NCI-H146 (cell line): ENCODE measurements at regions not wholly inside any gene's neighbourhood (a gene's known extent, or its start where the extent isn't known, plus 50 kb on each side); places are given as distances from the start of the nearest gene placed in this dataset.
A peak's percentile ranks its signal among the peaks of the same experiment; 100 is the strongest.

ENCODE experiments used
- DNase-seq: peaks from one replicate; lab custom pipeline; 2025; lab: John Stamatoyannopoulos, UW

DNA sequence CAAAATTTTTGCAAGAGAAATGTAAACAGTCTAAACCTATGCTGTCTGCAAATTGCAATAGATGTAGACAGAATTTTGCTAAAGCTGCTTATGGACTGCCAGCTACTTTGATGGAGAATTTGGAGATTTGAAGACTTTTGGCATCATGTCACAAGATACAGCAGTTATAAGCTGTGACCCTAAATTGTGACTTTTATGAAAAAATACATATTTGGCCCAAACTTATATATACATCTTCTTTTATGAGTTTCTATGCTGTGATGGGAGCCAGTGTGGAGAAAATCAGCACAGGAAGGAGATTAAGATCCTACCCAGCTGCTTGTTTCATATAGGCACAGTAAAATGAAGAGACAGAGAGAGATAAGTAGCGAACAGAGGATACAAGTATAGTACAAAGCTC lies 1595.4 kb downstream of the PLA2G4A start:
- DNase-seq, result no peak

DNA sequence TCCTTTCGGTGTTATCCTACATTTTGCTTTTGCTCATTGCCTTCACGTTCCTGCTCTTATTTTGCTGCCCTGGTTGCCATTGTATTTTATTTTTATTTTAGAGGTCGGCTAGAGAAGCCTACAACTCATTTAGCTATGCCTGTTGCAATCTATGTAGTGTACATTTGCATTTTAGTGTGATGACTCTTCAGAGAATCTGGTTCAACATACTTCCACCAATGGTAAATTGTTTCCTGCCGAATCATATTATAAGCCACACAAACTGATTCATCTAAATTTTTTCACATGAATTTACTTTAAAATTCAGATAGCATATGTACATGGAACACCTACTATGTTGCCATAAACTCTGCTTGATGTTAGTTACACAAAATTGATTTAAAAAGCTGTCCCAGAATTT lies 1596.9 kb downstream of the PLA2G4A start:
- DNase-seq, result no peak

DNA sequence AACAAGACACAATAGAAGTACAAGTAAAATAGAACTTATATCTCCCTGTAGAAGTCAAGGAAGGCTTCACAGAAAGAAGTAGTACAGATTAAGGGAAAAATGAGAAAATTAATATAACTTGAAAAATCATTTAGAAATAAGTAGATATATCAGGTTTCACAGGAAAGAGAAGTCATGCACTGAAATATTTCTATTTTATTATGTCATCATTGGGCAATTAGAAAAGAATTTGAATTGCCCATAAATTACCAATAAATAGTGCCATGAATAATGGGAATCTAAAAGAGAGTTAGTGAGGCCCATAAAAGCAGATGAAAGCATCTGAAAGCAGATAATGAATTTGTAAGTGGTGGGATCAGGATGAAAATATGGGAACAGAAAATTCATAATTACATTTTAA lies 1597.8 kb downstream of the PLA2G4A start:
- DNase-seq, result no peak

DNA sequence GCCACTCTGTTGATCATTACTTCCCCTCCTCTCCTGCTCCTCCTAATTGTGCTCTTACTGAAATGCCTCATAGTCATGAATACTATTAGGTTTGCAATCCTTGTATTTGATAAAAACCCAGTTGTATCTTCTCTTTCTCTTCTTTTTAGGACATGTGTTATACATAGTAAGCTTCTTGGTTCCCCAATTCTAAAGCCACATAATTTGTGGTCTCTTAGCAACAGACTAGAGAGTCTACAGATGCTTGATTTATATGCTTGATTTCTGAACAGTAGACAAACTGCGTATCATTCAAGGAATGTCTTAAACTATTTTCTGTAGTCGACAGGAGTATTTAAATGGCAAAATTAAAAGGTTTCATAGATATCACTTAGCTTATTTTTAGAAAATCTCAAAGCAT lies 1598.9 kb downstream of the PLA2G4A start:
- DNase-seq, result no peak

DNA sequence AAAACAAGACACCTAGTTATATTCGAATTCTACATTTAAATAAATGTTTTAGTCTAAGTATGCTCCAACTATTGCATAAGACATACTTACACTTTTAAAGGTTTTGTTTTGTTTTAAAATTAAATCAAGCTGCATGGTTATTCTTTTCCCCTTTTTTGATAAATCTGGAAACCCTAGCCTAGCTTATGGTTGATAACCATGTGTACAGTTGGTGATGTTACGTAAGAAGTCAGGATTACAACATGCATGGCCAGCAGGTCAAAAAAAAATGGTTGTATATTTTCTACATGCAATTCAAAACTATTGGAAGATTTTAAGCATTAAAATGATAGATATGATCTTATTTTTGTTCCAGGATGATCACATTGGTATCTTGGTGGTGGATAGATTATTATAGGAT lies 1600.6 kb downstream of the PLA2G4A start:
- DNase-seq, result no peak

DNA sequence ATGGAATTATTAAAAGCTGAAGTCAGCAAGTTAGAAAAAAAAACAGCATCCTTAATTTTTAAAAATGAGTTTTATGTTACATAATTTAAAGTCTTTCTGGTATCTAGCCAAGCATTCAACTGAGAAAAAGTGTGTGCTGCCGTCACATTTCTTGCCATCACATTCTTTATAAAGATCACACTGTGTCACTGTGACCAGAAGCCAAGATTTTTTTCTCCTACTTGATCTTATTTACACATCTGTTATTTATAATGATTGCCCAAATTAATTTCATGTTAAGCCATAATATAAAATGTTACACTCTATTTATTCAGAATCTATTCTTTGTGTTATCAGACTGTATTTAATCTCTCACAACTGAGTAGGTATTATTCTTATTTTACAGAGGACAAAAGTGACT lies 1603.7 kb downstream of the PLA2G4A start:
- no peak for DNase-seq

DNA sequence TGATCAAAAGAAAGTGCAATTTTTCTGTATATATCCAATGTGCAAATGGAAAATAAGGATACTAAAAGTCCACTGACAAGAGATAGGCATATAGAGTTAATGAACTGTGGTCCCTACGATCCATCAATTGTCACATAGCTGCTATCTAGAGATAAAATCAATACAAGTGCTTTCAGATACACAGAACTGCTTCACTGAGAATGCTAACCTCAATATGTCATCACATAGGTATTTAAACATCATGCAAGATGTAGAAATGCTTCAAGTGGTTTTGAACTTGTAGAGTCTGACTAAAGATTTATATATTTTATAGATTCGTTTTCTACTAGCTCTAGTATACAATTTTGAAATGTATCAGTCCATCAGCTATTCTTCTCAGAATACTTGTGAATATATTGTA lies 1604.7 kb downstream of the PLA2G4A start:
- DNase-seq, result no peak

DNA sequence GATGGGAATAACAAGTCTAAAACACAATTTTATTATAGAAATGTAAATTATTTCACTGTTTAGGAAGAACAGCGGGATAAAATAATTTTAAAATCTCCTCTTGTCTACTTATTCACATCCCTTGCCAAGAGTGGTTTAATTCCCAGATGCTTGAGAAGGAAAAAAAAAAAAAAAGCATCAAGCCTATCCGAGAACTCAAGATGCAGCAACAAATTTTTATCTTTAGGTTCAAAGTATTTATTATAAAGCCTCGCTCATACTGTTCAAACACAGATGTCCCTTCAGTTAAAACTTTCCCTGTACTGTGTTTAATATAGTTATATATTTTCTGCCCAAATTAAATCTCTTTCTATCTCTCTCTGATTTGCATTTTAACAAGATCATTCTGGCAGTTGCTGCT lies 1615.8 kb downstream of the PLA2G4A start:
- DNase-seq, result no peak

DNA sequence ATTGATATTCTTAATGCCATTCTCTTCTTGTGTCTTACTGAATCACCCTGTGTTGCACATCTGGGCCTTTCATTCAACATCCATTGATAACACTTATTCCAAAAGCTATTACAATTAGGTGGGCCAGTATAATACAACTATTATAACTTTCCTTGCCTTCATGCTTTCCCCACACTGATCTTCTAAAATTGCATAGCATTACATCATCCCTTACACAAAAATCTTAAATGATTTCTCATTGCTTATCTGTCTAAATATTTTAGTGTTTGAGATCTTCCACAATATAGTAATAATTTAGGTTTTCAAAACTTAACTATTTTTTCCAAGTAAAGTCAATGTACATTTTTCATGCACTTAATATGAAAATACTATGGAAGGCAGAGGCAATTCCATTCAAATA lies 1634.1 kb downstream of the PLA2G4A start:
- DNase-seq, result no peak

DNA sequence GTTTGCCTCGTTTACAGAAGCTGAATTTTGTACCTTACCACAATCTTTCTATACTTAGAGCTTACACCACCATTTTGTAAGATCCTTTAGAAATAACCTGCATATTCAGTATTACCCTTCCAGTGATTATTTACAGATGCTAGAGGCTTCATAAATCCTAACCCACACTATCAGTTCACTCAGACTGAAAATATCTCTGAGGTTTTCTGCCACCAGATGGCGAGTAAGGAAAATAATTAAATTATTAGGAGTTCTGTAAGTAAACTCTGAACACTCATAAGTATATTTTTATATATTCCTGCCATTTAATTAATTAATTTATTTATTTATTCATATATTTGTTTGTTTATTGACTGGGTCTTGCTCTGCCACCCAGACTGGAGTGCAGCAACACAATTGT lies 1635.2 kb downstream of the PLA2G4A start:
- DNase-seq, result no peak

DNA sequence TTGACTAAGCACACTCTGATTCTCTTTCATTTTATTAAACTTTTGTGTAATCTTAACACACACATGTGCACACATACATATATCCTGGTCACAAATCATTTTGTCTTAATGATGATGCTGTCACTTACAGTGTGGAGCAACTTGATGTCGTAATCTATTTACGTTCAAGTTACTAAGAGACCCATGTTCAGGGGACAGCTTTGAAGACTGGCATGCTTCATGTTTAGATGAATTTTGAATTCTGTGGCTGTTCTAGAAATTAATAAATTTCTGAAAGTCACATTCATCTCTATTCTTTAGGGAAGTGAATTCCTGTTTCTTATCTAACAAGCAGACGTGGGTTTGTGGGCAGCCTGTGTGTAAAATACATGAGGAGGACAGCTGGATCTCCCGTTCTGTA lies 1637.8 kb downstream of the PLA2G4A start:
- no peak for DNase-seq

DNA sequence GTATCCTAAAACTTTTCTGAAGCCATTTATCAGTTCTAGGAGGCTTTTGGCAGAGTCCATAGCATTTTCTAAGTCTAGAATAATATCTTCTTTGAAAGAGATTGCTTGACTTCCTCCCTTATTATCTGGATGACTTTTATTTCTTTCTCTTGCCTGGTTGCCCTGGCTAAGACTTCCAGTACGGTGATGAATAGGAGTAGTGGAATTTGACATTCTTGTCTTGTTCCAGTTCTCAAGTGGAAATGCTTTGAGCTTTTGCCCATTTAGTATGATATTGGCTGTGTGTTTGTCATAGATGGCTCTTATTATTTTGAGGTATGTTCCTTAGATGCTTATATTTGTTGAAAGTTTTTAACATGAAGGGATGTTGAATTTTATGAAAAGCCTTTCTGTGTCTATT lies 1647.9 kb downstream of the PLA2G4A start:
- no peak for DNase-seq

DNA sequence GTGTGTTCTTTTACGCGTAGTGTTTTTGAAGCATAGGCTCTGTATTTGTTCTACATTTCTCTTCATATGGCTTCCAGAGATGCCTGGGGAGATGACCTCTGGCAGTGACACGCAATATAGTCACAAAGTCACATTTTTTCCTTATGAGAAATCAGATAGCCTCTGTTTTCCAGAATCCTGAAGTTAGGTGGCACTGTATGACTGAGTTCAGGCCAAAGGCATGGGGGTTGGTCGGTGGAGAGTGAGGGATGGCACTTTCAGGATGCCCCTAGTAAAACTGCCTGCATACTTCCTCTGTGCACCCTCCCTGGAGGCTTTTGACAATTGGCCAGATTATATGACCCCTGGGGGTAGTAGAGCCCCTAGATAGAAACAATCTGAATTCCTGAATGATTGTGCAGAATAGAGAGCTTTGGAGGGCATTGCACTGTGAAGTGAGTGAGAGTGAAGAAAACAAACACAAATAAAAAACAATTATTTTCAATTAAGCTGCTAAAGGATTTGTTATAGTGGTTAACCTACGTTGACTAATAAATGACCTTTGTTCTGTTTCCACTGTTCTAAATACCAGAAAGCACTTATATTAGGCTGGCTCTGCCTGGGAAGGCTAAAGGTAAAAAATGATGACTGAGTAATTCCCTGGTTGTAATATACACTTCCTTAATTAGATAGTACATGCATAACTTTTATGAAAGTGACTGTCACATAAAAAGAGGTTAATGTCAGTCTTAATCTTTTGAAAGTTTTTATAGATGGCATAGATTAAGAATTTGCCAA lies 1660.8 kb downstream of the PLA2G4A start:
- DNase-seq, result no peak

DNA sequence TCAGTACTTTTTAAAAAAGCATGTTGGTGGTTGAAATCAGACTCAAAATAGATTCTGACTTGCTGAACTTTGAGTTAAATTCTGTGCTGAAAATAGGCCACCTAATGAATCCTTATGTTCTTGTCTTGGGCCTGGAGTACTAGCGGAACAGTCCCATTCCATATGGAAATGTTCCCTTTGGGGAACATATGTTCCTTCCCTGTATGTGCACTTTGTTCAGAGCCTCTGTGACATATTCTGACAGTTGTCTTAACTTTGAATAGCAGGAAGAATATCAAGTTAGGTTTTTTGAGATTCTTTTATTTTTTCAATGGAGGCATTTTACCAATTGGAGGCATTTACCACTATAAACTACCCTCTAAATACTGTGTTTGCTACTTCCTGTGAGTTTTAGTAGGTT lies 1667.8 kb downstream of the PLA2G4A start:
- no peak for DNase-seq

DNA sequence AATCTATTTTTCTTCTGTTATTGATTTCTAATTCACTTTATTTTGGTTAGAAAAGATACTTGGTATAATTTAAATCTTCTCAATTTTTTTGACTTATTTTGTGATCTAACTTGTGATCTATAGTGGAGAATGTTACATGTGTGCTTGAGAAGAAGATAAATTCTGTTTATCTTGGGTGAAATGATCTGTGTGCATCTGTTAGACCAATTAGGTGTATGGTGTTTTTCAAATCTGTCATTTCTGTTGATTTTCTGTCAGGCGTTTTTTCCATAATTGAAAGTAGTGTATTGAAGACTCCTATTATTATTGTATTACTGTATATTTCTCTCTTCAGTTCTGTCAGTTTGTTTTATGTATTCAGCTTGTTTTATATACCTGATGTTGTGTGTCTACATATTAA lies 1668.3 kb downstream of the PLA2G4A start:
- DNase-seq, result no peak

DNA sequence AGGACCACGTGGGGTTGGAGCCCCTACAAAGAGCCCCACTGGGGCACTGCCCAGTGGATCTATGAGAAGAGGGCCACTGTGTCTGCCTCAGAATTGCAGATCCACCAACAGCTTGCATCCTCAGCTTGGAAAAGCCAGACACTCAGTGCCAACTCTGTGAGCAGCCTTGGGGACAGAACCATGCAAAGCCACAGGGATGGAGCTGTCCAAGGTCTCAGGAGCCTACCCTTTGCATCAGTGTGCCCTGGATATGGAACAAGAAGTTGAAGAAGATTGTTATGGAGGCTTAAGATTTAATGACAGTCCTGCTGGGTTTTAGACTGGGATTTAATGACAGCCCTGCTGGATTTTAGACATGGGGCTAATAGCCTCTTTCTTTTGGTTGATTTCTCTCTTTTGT lies 1670.9 kb downstream of the PLA2G4A start:
- DNase-seq, result no peak

DNA sequence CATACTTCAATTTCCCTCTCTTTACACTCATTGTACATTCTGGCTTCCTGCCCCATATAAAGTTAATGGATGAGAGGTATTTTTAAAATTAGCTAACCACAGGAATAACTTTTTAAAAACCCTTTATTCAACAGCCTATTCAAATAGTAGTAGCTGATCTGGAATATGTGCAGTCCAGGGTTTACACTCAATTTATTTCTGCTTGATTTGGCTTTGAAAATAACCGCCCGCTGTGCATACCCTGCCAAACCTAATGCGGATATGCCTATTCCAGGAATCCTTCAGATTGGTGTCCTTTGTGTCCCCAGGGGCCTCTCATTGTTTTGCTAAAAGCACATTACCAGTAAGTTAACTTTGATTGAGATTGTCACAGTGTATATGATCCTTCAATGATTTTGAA lies 1686.2 kb downstream of the PLA2G4A start:
- DNase-seq, result peak; percentile 65

DNA sequence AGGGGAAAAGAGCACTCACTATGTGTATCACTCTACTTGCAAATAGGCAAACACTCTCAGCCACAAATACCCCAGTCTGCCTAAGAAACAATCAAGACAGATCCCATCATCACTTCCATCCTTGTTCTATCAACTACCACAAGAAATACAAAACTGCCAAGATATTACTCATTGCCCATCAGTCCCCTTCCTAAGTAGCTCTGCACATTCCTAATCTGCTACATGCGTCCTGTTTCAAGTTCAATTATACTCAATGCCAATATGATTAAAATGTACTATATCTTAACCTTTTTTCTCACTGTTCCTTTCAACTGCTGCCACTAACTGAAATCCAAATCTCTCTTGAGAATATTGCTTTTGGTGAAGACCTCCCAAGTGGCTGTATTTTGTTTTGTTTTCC lies 1688.4 kb downstream of the PLA2G4A start:
- DNase-seq, result no peak

DNA sequence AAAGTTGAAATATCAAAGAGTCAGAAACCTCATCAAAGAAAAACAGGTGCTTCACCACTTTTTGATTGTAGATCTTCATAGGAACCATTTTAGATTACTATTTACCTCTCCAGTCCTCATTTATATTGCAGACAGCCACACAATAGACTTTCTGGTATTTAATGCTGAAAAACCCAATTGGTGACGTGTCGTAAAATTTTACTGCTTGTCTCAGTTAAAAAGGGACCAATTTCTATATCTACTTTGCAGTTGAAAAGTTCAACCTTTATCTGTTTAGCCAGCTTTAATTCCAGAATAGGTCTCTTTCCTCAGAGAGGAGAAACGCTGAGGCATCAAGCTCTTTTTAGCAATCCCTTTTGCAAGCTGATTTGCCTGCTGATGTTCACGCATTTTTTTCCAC lies 1722.4 kb downstream of the PLA2G4A start:
- peak; percentile 4 for DNase-seq

DNA sequence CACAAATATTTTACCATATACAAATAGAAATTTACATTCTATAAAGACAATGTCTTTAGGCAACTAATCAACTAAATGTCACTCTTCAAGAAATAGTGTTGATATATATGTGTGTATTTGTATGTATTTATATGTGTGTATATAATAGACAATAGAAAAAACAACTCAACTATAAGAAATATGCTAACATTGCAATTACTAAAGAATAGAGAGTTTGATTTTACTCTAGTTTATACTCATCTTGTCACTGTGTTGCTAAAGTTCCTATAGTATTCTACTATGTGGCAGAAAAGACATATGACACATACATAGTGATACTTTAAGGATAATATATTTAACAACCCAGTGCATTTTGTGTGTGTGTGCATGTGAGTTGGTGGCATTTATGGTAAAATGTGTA lies 1728.3 kb downstream of the PLA2G4A start:
- no peak for DNase-seq

DNA sequence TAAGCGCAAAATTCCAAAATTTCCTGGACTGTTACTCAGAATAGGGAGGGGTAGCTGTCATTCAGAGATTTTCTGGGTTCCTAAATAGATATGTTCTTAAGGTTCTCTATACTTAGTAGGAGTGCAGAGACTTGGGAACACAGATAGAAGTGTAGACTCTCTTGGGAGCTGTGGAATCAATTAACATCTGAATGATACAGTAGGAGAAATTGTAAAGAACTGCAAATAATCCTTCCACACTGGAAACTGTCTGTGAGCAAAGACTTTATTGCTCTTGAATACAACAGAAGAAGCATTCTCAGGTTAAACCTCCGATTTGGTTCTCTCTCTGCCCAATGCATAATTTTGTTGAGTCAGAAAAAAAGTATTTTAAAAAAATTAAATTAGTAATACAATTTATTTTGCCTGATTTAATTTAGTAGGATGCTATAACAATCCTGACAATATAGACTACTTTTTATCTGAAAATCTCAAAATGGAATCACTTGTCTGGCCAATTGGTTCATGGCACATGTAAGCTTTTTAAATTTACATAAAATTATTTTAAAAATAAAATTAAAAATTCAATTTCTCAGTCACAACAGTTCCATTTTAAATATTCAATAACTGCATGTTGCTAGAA lies 1754.3 kb downstream of the PLA2G4A start:
- no peak for DNase-seq

DNA sequence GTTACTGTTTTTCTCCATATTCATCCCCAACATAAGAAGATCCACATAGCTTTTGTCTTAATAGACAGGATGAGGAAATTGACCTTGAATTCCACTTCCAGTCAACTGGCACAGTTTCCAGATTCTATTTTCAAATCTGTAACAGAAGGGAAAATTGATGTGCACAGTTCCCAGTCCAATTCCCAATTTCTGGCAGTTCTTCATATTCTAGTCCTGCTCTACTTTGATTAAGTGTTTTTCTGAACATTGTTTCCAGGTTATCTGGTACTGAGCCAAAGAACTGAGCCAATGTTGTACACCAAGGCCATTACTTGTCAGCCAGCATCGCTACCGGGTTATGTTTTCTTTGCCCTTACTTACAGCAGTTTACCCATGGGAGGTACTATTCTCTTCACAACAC lies 1755.4 kb downstream of the PLA2G4A start:
- no peak for DNase-seq

DNA sequence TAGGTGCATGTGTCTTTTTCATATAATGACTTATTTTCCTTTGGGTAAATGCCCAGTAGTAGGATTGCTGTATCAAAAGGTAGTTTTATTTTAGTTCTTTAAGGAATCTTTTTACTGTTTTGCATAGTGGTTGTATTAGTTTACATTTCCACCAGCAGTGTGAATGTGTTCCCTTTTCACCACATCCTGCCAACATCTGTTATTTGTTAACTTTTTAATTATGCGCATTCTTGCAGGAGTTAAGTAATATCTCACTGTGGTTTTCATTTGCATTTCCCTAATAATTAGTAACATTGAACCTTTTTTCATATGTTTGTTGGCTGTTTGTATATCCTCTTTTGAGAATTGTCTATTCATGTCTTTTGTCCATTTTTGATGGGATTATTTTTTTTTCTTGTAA lies 1761.9 kb downstream of the PLA2G4A start:
- no peak for DNase-seq
